ENCODE measurements at regions not wholly inside any gene's neighbourhood (a gene's known extent, or its start where the extent isn't known, plus 50 kb on each side); places are given as distances from the start of the nearest gene placed in this dataset.

DNA sequence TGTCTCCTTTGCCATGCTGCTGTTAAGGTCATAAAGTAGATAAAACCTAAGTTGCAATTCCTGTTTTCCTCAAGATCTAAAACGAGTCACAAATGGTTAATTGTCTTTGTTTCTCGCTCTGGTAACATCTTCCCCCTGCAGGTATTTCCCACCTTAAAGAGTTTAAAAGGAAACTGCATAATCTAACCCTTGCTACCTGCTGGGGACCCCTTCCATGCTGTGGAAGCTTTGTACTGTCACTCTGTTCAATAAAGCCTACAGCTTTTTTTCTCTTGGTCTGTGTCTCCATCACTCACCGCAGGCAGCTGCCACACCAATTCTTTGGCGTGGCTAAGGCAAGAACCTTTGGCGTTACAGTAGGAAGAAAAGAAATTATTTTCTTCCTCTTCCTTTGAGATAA lies 117.7 kb upstream of the GJE1 start:
- no peak for TF ChIP-seq EZH2phosphoT487 (IDR thresholded peaks at IDR 0.05; ENCODE audit: insufficient read depth, low read depth)
- TF ChIP-seq EZH2 (IDR thresholded peaks at IDR 0.05; ENCODE audit: insufficient read depth, poor library complexity, severe bottlenecking), result no peak

Data from GM23248 (cell line).